ENCODE measurements at regions not wholly inside any gene's neighbourhood (a gene's known extent, or its start where the extent isn't known, plus 50 kb on each side); places are given as distances from the start of the nearest gene placed in this dataset.

GRCh38 chr18:10099539-10100140, 185.8 kb downstream of the VAPA start:
- Histone ChIP-seq H3K27ac (ENCODE audit: low read depth in 1 of 2, low read length in 2 of 2) (no peak overlapping the region), H3K4me3 (ENCODE audit: low read length) (no peak overlapping the region), H3K4me1 (ENCODE audit: insufficient read depth, low read length) (no peaks in the 10 kb centered on the region), H3K36me3 (ENCODE audit: insufficient read depth, low read length) (no peaks in the 10 kb centered on the region), H3K9me3 (ENCODE audit: control insufficient read depth in 1 of 2, insufficient read depth in 1 of 2, low read length in 2 of 2) (no peaks in the 10 kb centered on the region), H3K27me3 (ENCODE audit: control insufficient read depth in 1 of 2, insufficient read depth in 2 of 2, low read length in 2 of 2) (no peaks in the 10 kb centered on the region)
- ChIA-PET POLR2A (no interaction called here), CTCF (no interaction called here)
- Mint-ChIP-seq H3K9me3 (no peaks in the 10 kb centered on the region), H3K36me3 (ENCODE audit: low read depth) (no peaks in the 10 kb centered on the region), H3K4me3 (no peak overlapping the region), H3K4me1 (ENCODE audit: low read depth) (no peaks in the 10 kb centered on the region), H3K27me3 (no peaks in the 10 kb centered on the region), H3K27ac (no peak overlapping the region)
- intact Hi-C loops (cut with DNase I, micrococcal nuclease), result no loop called here
- TF ChIP-seq CTCF (IDR thresholded peaks at IDR 0.05), result no peak
- ATAC-seq (ENCODE audit: poor library complexity), result no peak
- no peak for DNase-seq

GRCh38 chr18:10100196-10100595, 186.4 kb downstream of the VAPA start:
- Histone ChIP-seq H3K9me3 (ENCODE audit: control insufficient read depth in 1 of 2, insufficient read depth in 1 of 2, low read length in 2 of 2) (no peaks in the 10 kb centered on the region), H3K36me3 (ENCODE audit: insufficient read depth, low read length) (no peaks in the 10 kb centered on the region), H3K4me1 (ENCODE audit: insufficient read depth, low read length) (no peaks in the 10 kb centered on the region), H3K4me3 (ENCODE audit: low read length) (no peak overlapping the region), H3K27ac (ENCODE audit: low read depth in 1 of 2, low read length in 2 of 2) (no peak overlapping the region), H3K27me3 (ENCODE audit: control insufficient read depth in 1 of 2, insufficient read depth in 2 of 2, low read length in 2 of 2) (no peaks in the 10 kb centered on the region)
- DNase-seq (no peak), ATAC-seq (ENCODE audit: poor library complexity) (no peak)
- intact Hi-C loops (cut with DNase I, micrococcal nuclease), result no loop called here
- Mint-ChIP-seq H3K27ac (no peak overlapping the region), H3K27me3 (no peaks in the 10 kb centered on the region), H3K9me3 (peaks cover under 1% of the 10 kb centered on the region), H3K4me1 (ENCODE audit: low read depth) (no peaks in the 10 kb centered on the region), H3K4me3 (no peak overlapping the region), H3K36me3 (ENCODE audit: low read depth) (no peaks in the 10 kb centered on the region)
- CTCF ChIA-PET, result no interaction called here
- TF ChIP-seq CTCF (IDR thresholded peaks at IDR 0.05), result no peak
- POLR2A ChIA-PET, result no interaction called here

- TF ChIP-seq CTCF (IDR thresholded peaks at IDR 0.05), result no peak
- Mint-ChIP-seq H3K4me1 (ENCODE audit: low read depth) (no peaks in the 10 kb centered on the region), H3K27ac (no peak overlapping the region), H3K9me3 (peaks cover 3% of the 10 kb centered on the region), H3K36me3 (ENCODE audit: low read depth) (no peaks in the 10 kb centered on the region), H3K4me3 (no peak overlapping the region), H3K27me3 (no peaks in the 10 kb centered on the region)
- ATAC-seq (ENCODE audit: poor library complexity) (no peak), DNase-seq (no peak)
- ChIA-PET POLR2A (no interaction called here), CTCF (no interaction called here)
- Histone ChIP-seq H3K27ac (ENCODE audit: low read depth in 1 of 2, low read length in 2 of 2) (no peak overlapping the region), H3K4me1 (ENCODE audit: insufficient read depth, low read length) (no peaks in the 10 kb centered on the region), H3K27me3 (ENCODE audit: control insufficient read depth in 1 of 2, insufficient read depth in 2 of 2, low read length in 2 of 2) (no peaks in the 10 kb centered on the region), H3K9me3 (ENCODE audit: control insufficient read depth in 1 of 2, insufficient read depth in 1 of 2, low read length in 2 of 2) (no peaks in the 10 kb centered on the region), H3K4me3 (ENCODE audit: low read length) (no peak overlapping the region), H3K36me3 (ENCODE audit: insufficient read depth, low read length) (no peaks in the 10 kb centered on the region)
- intact Hi-C loops (cut with DNase I, micrococcal nuclease), result no loop called here
Measured at GRCh38 chr18:10100941-10101701, 187.3 kb downstream of the VAPA start.
